HCT116 (cell line): ENCODE measurements at regions not wholly inside any gene's neighbourhood (a gene's known extent, or its start where the extent isn't known, plus 50 kb on each side); places are given as distances from the start of the nearest gene placed in this dataset.

Experiments used
- ATAC-seq: fragments of 200-7000 bp; cut with Tn5 transposase; 2 replicates; pipeline ENCODE4 v1.9.1; 2020; ENCODE audit warnings: mild to moderate bottlenecking, moderate library complexity
- BruUV-seq: library from RNA; stranded (reverse); fragments of 400-500 nt; replicated peaks from 2 replicates; lab custom pipeline; 2021; lab: Mats Ljungman, UMichigan
- CTCF ChIA-PET: fragments of 300-600 bp; sonication (Branson Sonifier 250); formaldehyde crosslinking; loops from one replicate; lab custom pipeline; 2021; ENCODE audit warnings: antibody characterized with exemption; lab: Charles Lee
- POLR2A ChIA-PET: fragments of 300-600, 350-600 bp; sonication (Branson Sonifier 250); formaldehyde crosslinking; loops from one replicate; lab custom pipeline; 2021; ENCODE audit warnings: antibody characterized with exemption; lab: Charles Lee
- RAD21 ChIA-PET, 2 experiments: fragments of 300-600 bp; sonication (Branson Sonifier 250); formaldehyde crosslinking; loops; one replicate each; lab custom pipeline; 2023; ENCODE audit warnings: low total read pairs in 2 of 2; ENCODE audit not compliant: uncharacterized antibody in 2 of 2, unreplicated experiment in 2 of 2, low non-redundant PET in 1 of 2; lab: Charles Lee
- DNase-seq: peaks from one replicate; pipeline ENCODE4 v3.0.0-alpha.2; 2010; ENCODE audit warnings: low read depth, low spot score
- H2AFZ ChIP-seq: fragments of 200-600 bp; shearing (Covaris generic), sonication (generic); 2 replicates; pipeline ENCODE4 v1.6.1; 2017; ENCODE audit warnings: low read depth, mixed run types, mixed read lengths, antibody characterized with exemption, low read length; ENCODE audit not compliant: poor library complexity, severe bottlenecking
- H3K27ac ChIP-seq: 2 replicates; pipeline ENCODE4 v1.5.1; 2012; ENCODE audit warnings: low read depth, low read length
- H3K27me3 ChIP-seq: fragments of 200-600 bp; sonication (generic); 2 replicates; pipeline ENCODE4 v1.6.1; 2016; ENCODE audit warnings: mixed run types, low read length, mixed read lengths; ENCODE audit not compliant: insufficient read depth
- H3K36me3 ChIP-seq, 2 experiments: fragments of 200-500 bp in 1 of 2; fragments of 200-600 bp in 1 of 2; sonication (Bioruptor generic) in 1 of 2; sonication (generic) in 1 of 2; 2 replicates each; pipeline versions ENCODE4 v1.5.1 to v1.6.1; 2014 to 2016; ENCODE audit warnings: low read length in 2 of 2, inconsistent platforms in 1 of 2, mixed read lengths in 1 of 2, mixed run types in 1 of 2; ENCODE audit not compliant: insufficient read depth in 2 of 2, control insufficient read depth in 1 of 2
- H3K4me1 ChIP-seq, 2 experiments: fragments of 200-600 bp in 1 of 2; sonication (generic) in 1 of 2; 2 replicates each; pipeline versions ENCODE4 v1.5.1 to v1.6.1; 2012 to 2017; ENCODE audit warnings: low read length in 2 of 2, inconsistent platforms in 1 of 2, mild to moderate bottlenecking in 1 of 2, mixed read lengths in 1 of 2, mixed run types in 1 of 2, moderate library complexity in 1 of 2; ENCODE audit not compliant: insufficient read depth in 2 of 2, control insufficient read depth in 1 of 2
- H3K4me2 ChIP-seq: fragments of 200-600 bp; sonication (generic); 2 replicates; pipeline ENCODE4 v1.6.1; 2017; ENCODE audit warnings: mixed run types, low read length, mixed read lengths
- H3K4me3 ChIP-seq, 2 experiments: fragments of 200-600 bp in 1 of 2; sonication (generic) in 1 of 2; replicated peaks in 1 of 2; 2 replicates each; pipeline ENCODE4 v1.5.1; 2011 to 2016; ENCODE audit warnings: low read length in 2 of 2, control low read depth in 1 of 2, low read depth in 1 of 2, mild to moderate bottlenecking in 1 of 2, mixed read lengths in 1 of 2, mixed run types in 1 of 2
- H3K79me2 ChIP-seq: fragments of 200-600 bp; sonication (generic); 2 replicates; pipeline ENCODE4 v1.6.1; 2017; ENCODE audit warnings: mild to moderate bottlenecking, mixed run types, low read length, moderate library complexity, mixed read lengths; ENCODE audit not compliant: insufficient read depth
- H3K9ac ChIP-seq: fragments of 200-600 bp; sonication (generic); 2 replicates; pipeline ENCODE4 v1.6.1; 2016; ENCODE audit warnings: low read length, mixed read lengths
- H3K9me2 ChIP-seq: fragments of 200-600 bp; sonication (generic), shearing (Covaris generic); 2 replicates; pipeline ENCODE4 v1.6.1; 2017; ENCODE audit warnings: mixed run types, mild to moderate bottlenecking, moderate library complexity; ENCODE audit not compliant: insufficient read depth
- H3K9me3 ChIP-seq, 2 experiments: fragments of 200-500 bp in 1 of 2; fragments of 200-600 bp in 1 of 2; sonication (Bioruptor generic) in 1 of 2; sonication (generic) in 1 of 2; 2 replicates each; pipeline ENCODE4 v1.6.1; 2014 to 2017; ENCODE audit warnings: low read length in 2 of 2, mixed read lengths in 2 of 2, inconsistent platforms in 1 of 2, low read depth in 1 of 2, mild to moderate bottlenecking in 1 of 2, mixed run types in 1 of 2, moderate library complexity in 1 of 2; ENCODE audit not compliant: control insufficient read depth in 1 of 2, insufficient read depth in 1 of 2
- H4K20me1 ChIP-seq: fragments of 200-600 bp; sonication (generic), shearing (Covaris generic); 2 replicates; pipeline ENCODE4 v1.6.1; 2017; ENCODE audit warnings: mixed run types, mild to moderate bottlenecking, moderate library complexity; ENCODE audit not compliant: insufficient read depth
- ATF3 ChIP-seq: IDR thresholded peaks from 2 replicates; pipeline ENCODE4 v1.6.1; 2012
- CEBPB ChIP-seq: IDR thresholded peaks from 2 replicates; pipeline ENCODE4 v1.6.1; 2012; ENCODE audit warnings: low read depth
- CTCF ChIP-seq, 3 experiments: fragments of 200-600 bp in 1 of 3; sonication (generic) in 1 of 3; IDR thresholded peaks in 2 of 3; conservative IDR thresholded peaks in 1 of 3; 2 replicates each; pipeline ENCODE4 v1.5.1; 2012 to 2017; ENCODE audit warnings: low read depth in 2 of 3, low read length in 2 of 3, antibody characterized with exemption in 1 of 3, borderline replicate concordance in 1 of 3, control low read depth in 1 of 3, mild to moderate bottlenecking in 1 of 3, mixed read lengths in 1 of 3, mixed run types in 1 of 3, moderate library complexity in 1 of 3; ENCODE audit not compliant: insufficient read depth in 1 of 3
- ELF1 ChIP-seq: IDR thresholded peaks from 2 replicates; pipeline ENCODE4 v1.6.1; 2012; ENCODE audit warnings: low read depth, borderline replicate concordance
- EZH2phosphoT487 ChIP-seq: fragments of 200-600 bp; IDR thresholded peaks from 2 replicates; pipeline ENCODE4 v1.6.1; 2018; ENCODE audit warnings: antibody characterized with exemption, borderline replicate concordance
- FOSL1 ChIP-seq: IDR thresholded peaks from 2 replicates; pipeline ENCODE4 v1.6.1; 2012; ENCODE audit warnings: low read depth
- JUND ChIP-seq: IDR thresholded peaks from 2 replicates; pipeline ENCODE4 v1.6.1; 2012
- MAX ChIP-seq: IDR thresholded peaks from 2 replicates; pipeline ENCODE4 v1.6.1; 2012
- POLR2AphosphoS5 ChIP-seq: IDR thresholded peaks from 2 replicates; pipeline ENCODE4 v1.6.1; 2011; ENCODE audit warnings: mild to moderate bottlenecking, low read depth, low read length, moderate library complexity
- REST ChIP-seq: IDR thresholded peaks from 2 replicates; pipeline ENCODE4 v1.6.1; 2012; ENCODE audit warnings: low read depth
- SIN3A ChIP-seq: IDR thresholded peaks from 2 replicates; pipeline ENCODE4 v1.6.1; 2012; ENCODE audit warnings: low read depth
- SP1 ChIP-seq: IDR thresholded peaks from 2 replicates; pipeline ENCODE4 v1.6.1; 2012; ENCODE audit warnings: low read depth
- SRF ChIP-seq: IDR thresholded peaks from 2 replicates; pipeline ENCODE4 v1.6.1; 2012; ENCODE audit warnings: low read depth
- TCF7L2 ChIP-seq: IDR thresholded peaks from 2 replicates; pipeline ENCODE4 v1.7.0; 2011; ENCODE audit warnings: borderline replicate concordance, inconsistent platforms; ENCODE audit not compliant: insufficient read depth, insufficient read length; ENCODE audit errors: extremely low read depth
- YY1 ChIP-seq: IDR thresholded peaks from 2 replicates; pipeline ENCODE4 v1.6.1; 2011; ENCODE audit warnings: low read length, low read depth, moderate library complexity, mild to moderate bottlenecking; ENCODE audit not compliant: insufficient replicate concordance; ENCODE audit errors: extremely low read depth
- ZFX ChIP-seq: fragments of 450-650 bp; IDR thresholded peaks from 2 replicates; pipeline ENCODE4 v1.6.1; 2017
- intact Hi-C: fragments of 100-400 bp; cut with micrococcal nuclease; formaldehyde crosslinking; loops from 2 replicates; pipeline ENCODE4 v1.10.0; 2022

GRCh38 chr2:200128296-200128695 lies 172.9 kb downstream of the MAIP1 start:
- CTCF ChIA-PET = no interaction called here
- BruUV-seq = no TSS peak
- no peak for ATAC-seq

More at GRCh38 chr2:200128296-200128695, 172.9 kb downstream of the MAIP1 start:
- ChIA-PET POLR2A (no interaction called here), RAD21 (no interaction called here)
- TF ChIP-seq YY1 (no peak), MAX (no peak), POLR2AphosphoS5 (no peak), FOSL1 (no peak), ELF1 (no peak), CEBPB (no peak), SP1 (no peak), TCF7L2 (no peak), EZH2phosphoT487 (no peak), SIN3A (no peak), ZFX (no peak), CTCF (IDR thresholded peaks at IDR 0.05 in 2 of 3, conservative IDR thresholded peaks at IDR 0.05 in 1 of 3; ENCODE audit: borderline replicate concordance in 1 of 3, insufficient read depth in 1 of 3, low read depth in 2 of 3, low read length in 2 of 3) (no peak), REST (no peak), JUND (no peak), SRF (no peak), ATF3 (no peak)
- no peaks in the 10 kb centered on the region for H4K20me1 ChIP-seq
- H3K4me2 ChIP-seq = no peak overlapping the region
- H3K79me2 ChIP-seq = no peaks in the 10 kb centered on the region
- intact Hi-C loops = no loop called here
- H3K4me3 ChIP-seq = no peak overlapping the region
- H3K27me3 ChIP-seq = no peaks in the 10 kb centered on the region
- H3K9ac ChIP-seq = no peak overlapping the region
- H2AFZ ChIP-seq = no peak overlapping the region
- no peak overlapping the region for H3K27ac ChIP-seq
- no peaks in the 10 kb centered on the region for H3K36me3 ChIP-seq
- H3K9me3 ChIP-seq = no peaks in the 10 kb centered on the region
- no peak for DNase-seq
- H3K4me1 ChIP-seq = no peaks in the 10 kb centered on the region
- H3K9me2 ChIP-seq = no peaks in the 10 kb centered on the region
